Erythroblast (primary cell): ENCODE measurements at regions not wholly inside any gene's neighbourhood (a gene's known extent, or its start where the extent isn't known, plus 50 kb on each side); places are given as distances from the start of the nearest gene placed in this dataset.

Source experiments
- DNase-seq, 2 experiments: peaks; one replicate each; lab custom pipeline; 2025; lab: John Stamatoyannopoulos, UW
- GATA1 ChIP-seq: IDR thresholded peaks from 2 replicates; pipeline ENCODE4 v1.6.1; 2011; ENCODE audit warnings: low read depth, mild to moderate bottlenecking, control low read depth, low read length, moderate library complexity
- POLR2A ChIP-seq: IDR thresholded peaks from 2 replicates; pipeline ENCODE4 v1.6.1; 2011; ENCODE audit warnings: mild to moderate bottlenecking, low read length

- no peak for DNase-seq
- TF ChIP-seq GATA1 (no peak), POLR2A (no peak)
These were observed 139.8 kb upstream of the PRR20G start for GRCh38 chr3:127427666-127428065.

- no peak for DNase-seq
These were observed 139.3 kb upstream of the PRR20G start for GRCh38 chr3:127427156-127427555.

GRCh38 chr3:127426444-127427153 lies 138.8 kb upstream of the PRR20G start:
- TF ChIP-seq GATA1: no peak
- no peak for DNase-seq

More at GRCh38 chr3:127427156-127427555, 139.3 kb upstream of the PRR20G start:
- no peak for TF ChIP-seq GATA1
- TF ChIP-seq POLR2A: no peak

GRCh38 chr3:127425505-127426443 lies 137.9 kb upstream of the PRR20G start:
- no peak for DNase-seq
- TF ChIP-seq POLR2A (no peak), GATA1 (no peak)

GRCh38 chr3:127424766-127425504 lies 137.1 kb upstream of the PRR20G start:
- no peak for TF ChIP-seq POLR2A
- TF ChIP-seq GATA1: no peak
- no peak for DNase-seq

- no peak for DNase-seq
These were observed 136.3 kb upstream of the PRR20G start for GRCh38 chr3:127423856-127424765.

GRCh38 chr3:127422663-127423375 lies 135.0 kb upstream of the PRR20G start:
- DNase-seq: no peak
- TF ChIP-seq POLR2A (no peak), GATA1 (no peak)

More at GRCh38 chr3:127423856-127424765, 136.3 kb upstream of the PRR20G start:
- no peak for TF ChIP-seq POLR2A
- no peak for TF ChIP-seq GATA1

- no peak for TF ChIP-seq GATA1
- no peak for TF ChIP-seq POLR2A
- no peak for DNase-seq
These were observed 134.3 kb upstream of the PRR20G start for GRCh38 chr3:127421943-127422662.

GRCh38 chr3:127420829-127421228 lies 133.0 kb upstream of the PRR20G start:
- TF ChIP-seq POLR2A (no peak), GATA1 (no peak)
- no peak for DNase-seq

- TF ChIP-seq GATA1 (no peak), POLR2A (no peak)
- no peak for DNase-seq
These were observed 132.1 kb upstream of the PRR20G start for GRCh38 chr3:127419641-127420553.
